Lower lobe of right lung (tissue), 2 donors: ENCODE measurements at regions not wholly inside any gene's neighbourhood (a gene's known extent, or its start where the extent isn't known, plus 50 kb on each side); places are given as distances from the start of the nearest gene placed in this dataset.
"Not testable (repeated sequence)": the region's sequence is repeated elsewhere in the genome, so short reads cannot be mapped to it uniquely, and the experiment has no call there.

ENCODE experiments used
- ATAC-seq, 2 donors: fragments of 200-7000 bp; cut with Tn5 transposase; one replicate each; pipeline ENCODE4 v1.9.1; 2020 to 2022; ENCODE audit warnings: mild to moderate bottlenecking in 2 of 2, moderate library complexity in 2 of 2
- DNase-seq: peaks from one replicate; pipeline ENCODE4 v3.0.0-alpha.2; 2020
- H3K27ac ChIP-seq: fragments of 200-600 bp; one replicate; pipeline ENCODE4 v1.8.0; 2022
- H3K27me3 ChIP-seq: fragments of 200-600 bp; one replicate; pipeline ENCODE4 v1.8.0; 2022; ENCODE audit warnings: low read depth
- H3K36me3 ChIP-seq: fragments of 200-600 bp; one replicate; pipeline ENCODE4 v1.8.0; 2022; ENCODE audit warnings: mild to moderate bottlenecking
- H3K4me1 ChIP-seq: fragments of 200-600 bp; one replicate; pipeline ENCODE4 v1.8.0; 2022
- H3K4me3 ChIP-seq: fragments of 200-600 bp; one replicate; pipeline ENCODE4 v1.8.0; 2022; ENCODE audit warnings: mild to moderate bottlenecking
- H3K9me3 ChIP-seq: fragments of 200-600 bp; one replicate; pipeline ENCODE4 v1.8.0; 2022
- intact Hi-C: fragments of 100-400 bp; cut with DNase I; formaldehyde crosslinking; loops from one replicate; pipeline ENCODE4 v1.11.0; 2022
- TF ChIP-seq, protein P1 (sequence below): fragments of 200-600 bp; IDR thresholded peaks from one replicate; pipeline ENCODE4 v1.8.0; 2022; ENCODE audit warnings: antibody characterized with exemption, mild to moderate bottlenecking
- donor health status: DM: no; HTN: yes; CAD: no; lungs with severe emphysema.

DNA sequence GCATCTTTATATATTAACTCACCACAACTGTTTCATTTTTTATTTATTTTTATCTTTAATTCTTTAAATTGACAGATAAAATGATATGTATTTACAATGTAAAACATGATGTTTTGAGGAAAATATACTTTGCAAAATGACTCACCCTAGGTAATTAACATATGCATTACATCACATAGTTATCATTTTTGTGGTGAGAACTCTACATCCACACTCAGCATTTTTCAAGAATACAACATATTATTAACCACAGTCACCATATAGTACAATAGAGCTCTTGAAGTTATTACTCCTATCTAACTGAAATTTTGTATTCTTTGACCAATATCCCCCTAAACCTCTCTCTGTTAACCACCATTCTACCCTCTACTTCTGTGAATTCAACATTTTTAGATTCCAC, 194.7 kb upstream of the KIF2B start:
- TF ChIP-seq, protein P1, sequence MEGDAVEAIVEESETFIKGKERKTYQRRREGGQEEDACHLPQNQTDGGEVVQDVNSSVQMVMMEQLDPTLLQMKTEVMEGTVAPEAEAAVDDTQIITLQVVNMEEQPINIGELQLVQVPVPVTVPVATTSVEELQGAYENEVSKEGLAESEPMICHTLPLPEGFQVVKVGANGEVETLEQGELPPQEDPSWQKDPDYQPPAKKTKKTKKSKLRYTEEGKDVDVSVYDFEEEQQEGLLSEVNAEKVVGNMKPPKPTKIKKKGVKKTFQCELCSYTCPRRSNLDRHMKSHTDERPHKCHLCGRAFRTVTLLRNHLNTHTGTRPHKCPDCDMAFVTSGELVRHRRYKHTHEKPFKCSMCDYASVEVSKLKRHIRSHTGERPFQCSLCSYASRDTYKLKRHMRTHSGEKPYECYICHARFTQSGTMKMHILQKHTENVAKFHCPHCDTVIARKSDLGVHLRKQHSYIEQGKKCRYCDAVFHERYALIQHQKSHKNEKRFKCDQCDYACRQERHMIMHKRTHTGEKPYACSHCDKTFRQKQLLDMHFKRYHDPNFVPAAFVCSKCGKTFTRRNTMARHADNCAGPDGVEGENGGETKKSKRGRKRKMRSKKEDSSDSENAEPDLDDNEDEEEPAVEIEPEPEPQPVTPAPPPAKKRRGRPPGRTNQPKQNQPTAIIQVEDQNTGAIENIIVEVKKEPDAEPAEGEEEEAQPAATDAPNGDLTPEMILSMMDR = no peak
- ATAC-seq (no peak), DNase-seq (no peak)
- intact Hi-C loops = no loop called here
- Histone ChIP-seq H3K27me3 (no peaks in the 10 kb centered on the region), H3K4me3 (no peak overlapping the region), H3K36me3 (no peaks in the 10 kb centered on the region), H3K27ac (no peak overlapping the region), H3K4me1 (no peaks in the 10 kb centered on the region), H3K9me3 (no peaks in the 10 kb centered on the region)

DNA sequence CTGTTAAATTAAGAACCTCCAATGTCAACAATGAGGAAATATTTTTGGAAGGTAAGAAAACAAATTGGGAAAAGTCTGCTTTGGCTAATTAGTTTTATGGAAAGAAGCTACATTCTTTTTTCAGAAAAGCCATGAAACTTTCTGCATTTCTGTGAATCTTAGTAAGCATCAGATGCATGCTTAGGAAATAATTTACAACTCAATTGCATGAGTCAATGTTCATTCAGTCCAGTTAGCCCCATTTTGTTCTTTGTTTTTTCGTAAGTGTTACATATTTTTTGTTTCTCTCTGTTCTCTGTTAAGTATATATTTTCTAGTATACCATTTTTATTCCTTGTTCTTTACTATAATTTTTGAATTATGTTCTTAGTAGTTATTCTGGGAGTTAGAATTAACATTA, 195.2 kb upstream of the KIF2B start:
- ATAC-seq = no peak
- TF ChIP-seq, protein P1 = no peak
- H3K27ac ChIP-seq = no peak overlapping the region
- no peaks in the 10 kb centered on the region for H3K27me3 ChIP-seq
- H3K9me3 ChIP-seq = no peaks in the 10 kb centered on the region
- no peaks in the 10 kb centered on the region for H3K36me3 ChIP-seq
- no peak for DNase-seq
- intact Hi-C loops = no loop called here
- no peak overlapping the region for H3K4me3 ChIP-seq
- H3K4me1 ChIP-seq = no peaks in the 10 kb centered on the region

DNA sequence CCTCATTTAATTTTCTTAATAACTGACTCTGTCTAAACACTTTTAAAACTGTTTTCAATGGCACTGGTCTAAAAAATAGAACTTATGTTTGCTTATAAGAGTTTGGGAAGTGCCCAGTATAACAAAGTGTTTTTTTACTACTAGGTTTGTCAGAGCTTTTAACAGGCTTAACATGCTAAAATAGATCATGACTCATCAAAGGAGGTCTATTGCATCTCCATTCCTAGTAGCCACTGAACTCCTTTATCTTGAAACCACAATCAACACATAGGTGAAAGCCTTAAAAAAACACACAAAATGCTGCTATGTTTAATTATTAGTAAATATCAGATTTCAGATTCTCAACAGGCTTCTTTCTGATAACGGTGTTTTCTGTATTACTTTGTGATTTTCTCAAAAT, 196.4 kb upstream of the KIF2B start:
- H3K27ac ChIP-seq = no peak overlapping the region

DNA sequence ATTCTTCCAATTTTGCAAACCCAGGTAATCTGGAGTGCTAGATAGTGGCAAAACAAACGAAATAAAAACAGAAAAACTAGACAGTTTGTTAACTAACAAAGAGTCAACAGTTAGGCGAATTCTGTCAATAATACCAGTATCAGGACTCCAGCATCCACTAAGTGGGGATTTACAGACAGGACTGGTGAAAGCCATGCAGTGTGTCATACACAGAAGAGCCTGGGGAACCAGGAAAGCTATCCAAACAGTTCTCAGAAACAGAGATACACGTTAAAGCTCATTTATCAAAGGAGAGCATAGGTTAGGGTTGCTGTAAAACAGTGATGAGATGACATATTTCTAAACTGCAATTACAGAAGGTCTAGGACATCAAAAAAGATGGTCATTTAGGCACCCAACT, 203.7 kb upstream of the KIF2B start:
- intact Hi-C loops = no loop called here
- Histone ChIP-seq H3K27ac (no peak overlapping the region), H3K4me1 (no peaks in the 10 kb centered on the region), H3K9me3 (no peaks in the 10 kb centered on the region), H3K27me3 (no peaks in the 10 kb centered on the region), H3K4me3 (no peak overlapping the region), H3K36me3 (no peaks in the 10 kb centered on the region)
- ATAC-seq (no peak), DNase-seq (no peak)
- TF ChIP-seq, protein P1 = no peak

More for the DNA sequence above, 196.4 kb upstream of the KIF2B start:
- H3K4me1 ChIP-seq = no peaks in the 10 kb centered on the region
- H3K9me3 ChIP-seq = no peaks in the 10 kb centered on the region
- ATAC-seq = no peak
- no peak overlapping the region for H3K4me3 ChIP-seq
- intact Hi-C loops = no loop called here
- TF ChIP-seq, protein P1 = no peak
- no peaks in the 10 kb centered on the region for H3K27me3 ChIP-seq
- no peak for DNase-seq
- H3K36me3 ChIP-seq = no peaks in the 10 kb centered on the region

DNA sequence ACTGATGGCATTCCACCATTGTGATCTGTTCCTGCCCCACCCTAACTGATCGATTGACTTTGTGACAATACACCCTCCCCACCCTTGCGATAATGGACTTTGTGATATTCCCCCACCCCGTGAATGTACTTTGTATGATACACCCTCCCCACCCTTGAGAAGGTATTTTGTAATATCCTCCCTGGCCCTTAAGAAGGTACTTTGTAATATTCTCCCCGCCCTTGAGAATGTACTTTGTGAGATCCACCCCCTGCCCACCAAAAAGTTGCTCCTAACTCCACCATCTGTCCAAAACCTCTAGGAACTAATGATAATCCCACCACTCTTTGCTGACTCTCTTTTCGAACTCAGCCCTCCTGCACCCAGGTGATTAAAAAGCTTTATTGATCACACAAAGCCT, 214.5 kb upstream of the KIF2B start:
- not testable (repeated sequence) for ATAC-seq, H3K27me3 ChIP-seq

DNA sequence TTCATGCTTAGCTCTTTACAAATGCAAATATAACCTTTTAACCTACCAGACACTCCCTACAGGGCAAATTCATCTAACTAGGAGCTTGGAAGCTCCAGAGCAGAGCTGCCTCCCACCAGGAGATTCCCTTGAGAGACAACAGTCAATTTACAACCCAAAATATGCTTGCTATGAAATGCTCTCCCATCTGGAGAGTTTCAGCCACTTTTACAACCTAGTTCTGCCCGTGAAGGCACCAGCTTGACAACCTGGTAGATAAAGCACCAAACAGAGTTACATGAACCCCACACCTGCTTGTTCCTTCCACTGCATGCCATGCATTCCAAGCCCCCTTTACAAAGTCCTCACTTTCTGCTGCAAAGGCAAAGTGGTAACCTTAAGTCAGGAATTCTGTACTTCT, 215.3 kb upstream of the KIF2B start:
- no peak for DNase-seq
- TF ChIP-seq, protein P1 = no peak
- intact Hi-C loops = no loop called here
- Histone ChIP-seq H3K27me3 (no peaks in the 10 kb centered on the region), H3K36me3 (no peaks in the 10 kb centered on the region), H3K27ac (no peak overlapping the region), H3K4me1 (no peaks in the 10 kb centered on the region), H3K9me3 (no peaks in the 10 kb centered on the region), H3K4me3 (no peak overlapping the region)
- ATAC-seq = no peak

More for the DNA sequence above, 214.5 kb upstream of the KIF2B start:
- H3K4me1 ChIP-seq, H3K36me3 ChIP-seq, H3K4me3 ChIP-seq, intact Hi-C loops, H3K27ac ChIP-seq, H3K9me3 ChIP-seq, DNase-seq: not testable (repeated sequence)
